ENCODE measurements at regions not wholly inside any gene's neighbourhood (a gene's known extent, or its start where the extent isn't known, plus 50 kb on each side); places are given as distances from the start of the nearest gene placed in this dataset.

DNA sequence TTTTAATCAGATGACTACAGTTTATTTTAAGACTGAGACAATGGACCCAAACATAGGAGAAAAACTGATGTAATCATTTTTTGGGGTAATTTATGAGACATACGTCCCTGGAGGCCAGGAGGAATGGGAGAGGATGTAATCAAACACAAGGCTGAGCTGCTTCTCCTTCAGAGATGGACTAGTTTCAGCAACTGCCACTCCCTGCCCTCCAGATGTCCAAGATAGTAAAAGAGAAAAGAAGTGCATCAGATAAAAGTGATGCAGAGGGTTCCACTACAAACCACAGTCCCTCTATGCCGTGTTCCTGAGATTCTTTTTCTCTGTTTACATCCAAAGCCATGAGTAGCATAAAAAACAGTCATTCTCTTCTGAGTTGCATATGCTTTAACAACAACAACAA lies 101.1 kb downstream of the DACT1 start:
- no peaks in the 10 kb centered on the region for H3K9me3 ChIP-seq
- intact Hi-C loops (cut with DNase I), result no loop called here

DNA sequence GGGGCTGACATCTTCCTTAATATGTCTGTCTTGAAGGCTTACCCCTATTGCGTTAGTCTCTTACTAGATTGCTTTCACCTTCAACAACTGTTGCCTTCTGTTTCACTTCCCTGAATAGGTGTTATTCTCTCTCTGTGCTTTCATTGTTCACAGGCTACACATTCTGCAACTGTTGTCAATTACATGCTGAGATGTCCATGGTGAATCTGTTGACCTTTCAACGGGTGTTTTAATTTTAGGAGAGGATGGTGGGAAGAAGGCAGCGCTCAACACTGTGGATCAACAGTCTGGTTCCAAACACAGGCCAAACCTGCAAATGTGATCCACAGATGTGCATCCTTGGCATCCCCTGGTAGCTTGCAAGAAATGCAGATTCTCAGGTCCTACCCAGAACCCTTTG lies 101.9 kb downstream of the DACT1 start:
- H3K27ac ChIP-seq, result no peak overlapping the region
- H3K4me1 ChIP-seq, result peaks cover 0 to 4% (median 0%) of the 10 kb centered on the region in 3 donors
- intact Hi-C loops (cut with DNase I), result no loop called here
- TF ChIP-seq POLR2A (IDR thresholded peaks at IDR 0.05), result no peak
- TF ChIP-seq, protein P1, sequence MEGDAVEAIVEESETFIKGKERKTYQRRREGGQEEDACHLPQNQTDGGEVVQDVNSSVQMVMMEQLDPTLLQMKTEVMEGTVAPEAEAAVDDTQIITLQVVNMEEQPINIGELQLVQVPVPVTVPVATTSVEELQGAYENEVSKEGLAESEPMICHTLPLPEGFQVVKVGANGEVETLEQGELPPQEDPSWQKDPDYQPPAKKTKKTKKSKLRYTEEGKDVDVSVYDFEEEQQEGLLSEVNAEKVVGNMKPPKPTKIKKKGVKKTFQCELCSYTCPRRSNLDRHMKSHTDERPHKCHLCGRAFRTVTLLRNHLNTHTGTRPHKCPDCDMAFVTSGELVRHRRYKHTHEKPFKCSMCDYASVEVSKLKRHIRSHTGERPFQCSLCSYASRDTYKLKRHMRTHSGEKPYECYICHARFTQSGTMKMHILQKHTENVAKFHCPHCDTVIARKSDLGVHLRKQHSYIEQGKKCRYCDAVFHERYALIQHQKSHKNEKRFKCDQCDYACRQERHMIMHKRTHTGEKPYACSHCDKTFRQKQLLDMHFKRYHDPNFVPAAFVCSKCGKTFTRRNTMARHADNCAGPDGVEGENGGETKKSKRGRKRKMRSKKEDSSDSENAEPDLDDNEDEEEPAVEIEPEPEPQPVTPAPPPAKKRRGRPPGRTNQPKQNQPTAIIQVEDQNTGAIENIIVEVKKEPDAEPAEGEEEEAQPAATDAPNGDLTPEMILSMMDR (IDR thresholded peaks at IDR 0.05), result no peak
- WGBS, 2 donors, result 96% methylated on average over 3 of the region's 3 CpGs
- H3K36me3 ChIP-seq, result no peaks in the 10 kb centered on the region
- no peaks in the 10 kb centered on the region for H3K9me3 ChIP-seq
- H3K27me3 ChIP-seq, result no peaks in the 10 kb centered on the region
- H3K4me3 ChIP-seq, result no peak overlapping the region
- DNase-seq, result no peak

More for the DNA sequence above, 101.1 kb downstream of the DACT1 start:
- no peaks in the 10 kb centered on the region for H3K36me3 ChIP-seq
- no peak overlapping the region for H3K4me3 ChIP-seq
- no peak for DNase-seq
- 73 to 77% methylated on average over 2 of the region's 2 CpGs for WGBS, 2 donors
- TF ChIP-seq, protein P1 (IDR thresholded peaks at IDR 0.05), result no peak
- TF ChIP-seq POLR2A (IDR thresholded peaks at IDR 0.05), result no peak
- peaks cover 0 to 4% (median 0%) of the 10 kb centered on the region in 3 donors for H3K4me1 ChIP-seq
- H3K27me3 ChIP-seq, result no peaks in the 10 kb centered on the region
- no peak overlapping the region for H3K27ac ChIP-seq

DNA sequence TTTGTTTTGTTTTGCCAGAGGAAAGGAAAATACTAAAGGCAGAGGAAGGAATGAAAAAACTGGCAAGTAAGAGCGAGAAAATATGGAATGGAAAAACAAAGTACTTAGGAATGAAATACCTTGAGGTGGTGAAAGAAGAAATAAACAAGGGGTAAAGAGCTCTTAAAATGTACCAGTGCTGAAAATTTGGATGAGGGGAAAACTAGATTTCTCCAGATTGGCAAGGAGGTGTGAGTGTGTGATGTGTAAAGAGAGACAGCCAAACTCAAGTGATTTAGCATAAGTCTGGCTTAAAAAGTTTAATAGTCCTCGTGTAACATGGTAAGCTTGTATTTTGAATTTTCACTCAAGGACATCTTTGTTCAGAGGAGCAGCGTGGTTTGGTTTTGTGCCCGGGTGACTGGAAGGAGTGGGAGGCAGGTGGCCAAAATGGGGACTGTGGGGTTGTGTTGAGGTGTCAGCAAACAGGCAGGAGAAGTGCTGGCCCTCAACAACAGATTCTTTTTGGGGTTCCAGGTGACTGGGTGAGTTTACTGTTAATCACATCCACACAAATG lies 102.7 kb downstream of the DACT1 start:
- H3K27ac ChIP-seq, result no peak overlapping the region
- intact Hi-C loops (cut with DNase I), result no loop called here
- no peaks in the 10 kb centered on the region for H3K27me3 ChIP-seq
- H3K9me3 ChIP-seq, result no peaks in the 10 kb centered on the region
- H3K4me3 ChIP-seq, result no peak overlapping the region
- no peaks in the 10 kb centered on the region for H3K36me3 ChIP-seq
- TF ChIP-seq, protein P1 (IDR thresholded peaks at IDR 0.05), result no peak
- no peak for TF ChIP-seq POLR2A (IDR thresholded peaks at IDR 0.05)
- DNase-seq, result no peak
- WGBS, 2 donors, result 64 to 68% methylated on average over 4 of the region's 4 CpGs
- peaks cover 0 to 6% (median under 1%) of the 10 kb centered on the region in 3 donors for H3K4me1 ChIP-seq

DNA sequence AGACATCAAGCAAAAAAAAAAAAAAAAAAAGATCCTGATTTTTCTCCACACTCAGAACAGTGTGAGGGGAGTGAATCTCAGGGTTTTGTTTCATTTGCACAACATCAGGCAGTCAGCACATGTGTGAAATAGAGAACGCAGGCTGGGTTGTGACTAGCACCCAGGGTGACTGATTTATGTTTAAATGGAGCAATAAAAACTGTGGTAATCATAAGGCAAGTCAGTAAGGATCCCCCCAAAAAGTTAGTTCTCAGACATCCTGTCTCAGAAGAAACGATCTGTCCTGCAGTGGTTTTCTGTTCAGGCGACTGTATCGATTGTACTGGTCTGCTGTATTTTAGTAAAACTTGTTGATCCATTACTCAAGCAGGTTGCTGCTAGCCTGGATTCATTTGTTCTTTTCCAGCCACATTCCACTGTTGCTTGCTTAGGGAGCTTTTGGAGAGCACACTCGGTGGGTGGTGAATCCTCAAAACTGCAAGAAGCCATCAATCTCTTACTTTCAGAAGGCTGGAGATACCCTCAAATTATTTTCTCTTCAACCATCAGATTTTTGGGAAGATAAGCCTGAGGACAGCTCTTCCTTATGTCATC lies 107.1 kb downstream of the DACT1 start:
- no peak for DNase-seq
- intact Hi-C loops (cut with DNase I), result no loop called here
- Histone ChIP-seq H3K27me3 (no peaks in the 10 kb centered on the region), H3K4me3 (no peak overlapping the region), H3K27ac (no peak overlapping the region), H3K9me3 (no peaks in the 10 kb centered on the region), H3K36me3 (no peaks in the 10 kb centered on the region), H3K4me1 (peaks cover 2 to 42% (median 27%) of the 10 kb centered on the region in 3 donors)
- TF ChIP-seq, protein P1 (IDR thresholded peaks at IDR 0.05), result no peak
- TF ChIP-seq POLR2A (IDR thresholded peaks at IDR 0.05), result no peak
- WGBS, 2 donors, result 56 to 58% methylated on average over 5 of the region's 5 CpGs

DNA sequence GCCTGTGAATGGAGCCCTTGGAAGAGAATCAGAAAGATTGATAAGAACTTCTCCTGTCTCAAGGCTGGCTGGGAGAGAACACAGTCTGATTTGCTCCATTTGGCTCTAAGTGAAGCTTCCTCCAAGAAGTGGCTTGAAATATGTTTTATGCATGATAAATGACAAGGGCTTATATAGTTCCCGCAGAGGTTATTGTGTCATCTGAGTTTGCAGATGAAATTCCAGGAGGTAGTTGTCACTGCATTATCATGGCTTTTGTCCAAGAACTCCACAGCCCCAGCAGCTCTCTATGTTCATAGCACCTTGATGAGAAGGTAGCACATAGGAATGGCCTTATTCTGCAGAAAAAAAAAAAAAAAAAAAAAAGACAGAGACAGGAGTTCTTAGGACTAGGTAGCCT lies 108.5 kb downstream of the DACT1 start:
- Histone ChIP-seq H3K4me1 (peaks cover 13 to 55% (median 27%) of the 10 kb centered on the region in 3 donors), H3K27me3 (no peaks in the 10 kb centered on the region), H3K4me3 (no peak overlapping the region), H3K36me3 (no peaks in the 10 kb centered on the region), H3K27ac (peak overlapping the region in 2 of 4 donors; percentile 11 to 70), H3K9me3 (no peaks in the 10 kb centered on the region)
- 24 to 44% methylated on average over 1 of the region's 1 CpG for WGBS, 2 donors
- no peak for TF ChIP-seq POLR2A (IDR thresholded peaks at IDR 0.05)
- TF ChIP-seq, protein P1 (IDR thresholded peaks at IDR 0.05), result no peak
- intact Hi-C loops (cut with DNase I), result no loop called here
- DNase-seq, result no peak
